ENCODE measurements at regions not wholly inside any gene's neighbourhood (a gene's known extent, or its start where the extent isn't known, plus 50 kb on each side); places are given as distances from the start of the nearest gene placed in this dataset.

GRCh38 chr6:81475646-81476045 is 276.8 kb downstream of the TENT5A start:
- no peak overlapping the region for H3K4me3 Mint-ChIP-seq (ENCODE audit: low read depth)
- intact Hi-C loops (cut with micrococcal nuclease): no loop called here
- H3K4me1 Mint-ChIP-seq (ENCODE audit: low read depth): no peaks in the 10 kb centered on the region
- H3K9me3 Mint-ChIP-seq: no peaks in the 10 kb centered on the region
- H3K36me3 Mint-ChIP-seq (ENCODE audit: low read depth): no peaks in the 10 kb centered on the region
- H3K27ac Mint-ChIP-seq: no peak overlapping the region
- H3K27me3 Mint-ChIP-seq (ENCODE audit: low read depth): no peaks in the 10 kb centered on the region
- DNase-seq (ENCODE audit: low spot score): no peak

GRCh38 chr6:81465859-81466258 is 286.6 kb downstream of the TENT5A start:
- no peak for DNase-seq (ENCODE audit: low spot score)
- Mint-ChIP-seq H3K4me3 (ENCODE audit: low read depth) (no peak overlapping the region), H3K36me3 (ENCODE audit: low read depth) (no peaks in the 10 kb centered on the region), H3K27ac (no peak overlapping the region), H3K9me3 (no peaks in the 10 kb centered on the region), H3K4me1 (ENCODE audit: low read depth) (no peaks in the 10 kb centered on the region), H3K27me3 (ENCODE audit: low read depth) (no peaks in the 10 kb centered on the region)
- intact Hi-C loops (cut with micrococcal nuclease): no loop called here

DNA sequence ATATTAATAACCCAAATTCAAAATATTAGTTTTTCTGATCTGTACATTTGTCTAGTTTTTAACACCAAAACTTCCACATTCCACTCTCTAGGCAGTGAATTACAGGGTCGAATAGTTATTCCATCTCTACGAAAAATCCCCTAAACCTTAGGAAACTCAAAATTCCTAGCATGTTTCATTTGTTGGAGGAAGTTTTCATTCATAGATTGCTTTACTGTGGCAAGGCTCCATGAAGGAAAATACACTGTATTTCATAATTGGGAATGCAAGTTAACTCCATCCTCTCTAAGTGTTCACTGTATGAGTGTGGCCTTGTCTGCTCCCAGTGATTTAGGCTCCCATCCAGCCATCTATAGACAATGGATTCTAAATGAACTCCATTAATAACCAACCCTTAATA is 296.1 kb downstream of the TENT5A start:
- H3K4me1 Mint-ChIP-seq (ENCODE audit: low read depth): no peaks in the 10 kb centered on the region
- no peak overlapping the region for H3K4me3 Mint-ChIP-seq (ENCODE audit: low read depth)
- DNase-seq (ENCODE audit: low spot score): no peak
- no peaks in the 10 kb centered on the region for H3K27me3 Mint-ChIP-seq (ENCODE audit: low read depth)
- no peak overlapping the region for H3K27ac Mint-ChIP-seq
- H3K9me3 Mint-ChIP-seq: no peaks in the 10 kb centered on the region
- no peaks in the 10 kb centered on the region for H3K36me3 Mint-ChIP-seq (ENCODE audit: low read depth)
- intact Hi-C loops (cut with micrococcal nuclease): no loop called here

DNA sequence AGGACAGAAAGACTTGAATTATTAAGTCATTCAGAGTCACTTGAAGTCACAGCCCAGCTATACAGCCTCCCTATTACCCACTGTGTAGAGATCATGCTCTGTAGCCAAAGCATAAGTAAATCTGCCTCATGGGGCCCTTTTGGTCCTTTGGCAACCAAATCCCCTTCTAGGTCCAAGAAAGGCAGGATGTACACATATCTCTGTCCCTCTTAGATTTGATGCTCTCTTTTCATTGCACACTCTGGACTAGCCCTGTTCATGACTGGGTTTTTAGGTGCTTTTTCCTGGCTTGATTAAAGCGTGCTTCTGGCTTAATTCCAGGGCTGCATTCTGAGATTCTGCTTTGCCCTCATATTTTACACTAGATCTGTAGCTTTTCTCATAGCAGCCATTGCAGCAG is 296.8 kb downstream of the TENT5A start:
- no peak overlapping the region for H3K27ac Mint-ChIP-seq

DNA sequence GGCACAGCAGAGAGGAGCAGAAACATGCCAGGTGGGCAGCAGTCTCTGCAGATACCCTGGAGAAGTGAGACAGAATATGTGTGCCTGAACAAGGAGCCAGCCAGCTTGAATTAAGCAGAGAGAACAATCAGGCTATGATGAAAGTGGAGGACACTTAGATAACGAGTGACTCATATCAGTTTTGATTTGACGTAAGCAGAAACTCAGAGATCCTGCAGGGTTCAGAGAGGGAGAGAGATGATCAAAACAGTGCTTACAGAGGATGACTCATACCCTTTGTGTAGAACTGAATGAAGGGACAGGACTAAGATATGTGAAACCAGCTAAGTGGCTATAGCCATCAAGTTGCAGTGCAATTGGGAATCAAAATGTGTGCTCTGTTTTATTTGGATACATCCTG is 300.7 kb downstream of the TENT5A start:
- H3K4me3 Mint-ChIP-seq (ENCODE audit: low read depth): no peak overlapping the region
- DNase-seq (ENCODE audit: low spot score): no peak
- H3K27me3 Mint-ChIP-seq (ENCODE audit: low read depth): no peaks in the 10 kb centered on the region
- no peak overlapping the region for H3K27ac Mint-ChIP-seq
- no peaks in the 10 kb centered on the region for H3K9me3 Mint-ChIP-seq
- intact Hi-C loops (cut with micrococcal nuclease): loop anchor here (5.0 kb wide), 1 partner anchor 301 kb away; the partner anchor contains the start of gene TENT5A
- H3K36me3 Mint-ChIP-seq (ENCODE audit: low read depth): no peaks in the 10 kb centered on the region
- H3K4me1 Mint-ChIP-seq (ENCODE audit: low read depth): no peaks in the 10 kb centered on the region

More for the DNA sequence above, 296.8 kb downstream of the TENT5A start:
- intact Hi-C loops (cut with micrococcal nuclease): no loop called here
- H3K4me1 Mint-ChIP-seq (ENCODE audit: low read depth): no peaks in the 10 kb centered on the region
- H3K9me3 Mint-ChIP-seq: no peaks in the 10 kb centered on the region
- H3K36me3 Mint-ChIP-seq (ENCODE audit: low read depth): no peaks in the 10 kb centered on the region
- H3K27me3 Mint-ChIP-seq (ENCODE audit: low read depth): no peaks in the 10 kb centered on the region
- no peak for DNase-seq (ENCODE audit: low spot score)
- no peak overlapping the region for H3K4me3 Mint-ChIP-seq (ENCODE audit: low read depth)

DNA sequence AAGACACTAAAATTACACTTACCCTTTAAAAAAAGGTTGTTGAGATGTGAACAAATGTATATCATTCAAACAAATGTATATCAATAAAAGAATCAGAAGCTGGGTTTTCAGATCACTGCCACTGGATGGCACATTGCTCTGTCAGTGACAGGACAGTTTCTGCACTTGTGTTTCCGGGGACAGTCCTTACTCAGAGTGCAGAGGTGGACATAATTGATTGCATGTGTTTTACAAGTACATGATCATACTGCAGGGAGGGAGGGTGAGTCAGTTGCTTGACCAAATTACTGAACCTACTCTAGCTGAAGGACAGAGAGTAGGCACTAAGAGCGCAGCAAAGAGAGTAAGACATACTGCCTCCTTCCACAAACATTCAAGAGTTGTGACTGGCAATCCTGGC is 302.3 kb downstream of the TENT5A start:
- intact Hi-C loops (cut with micrococcal nuclease): loop anchor here (5.0 kb wide), 1 partner anchor 302 kb away; the partner anchor contains the start of gene TENT5A

DNA sequence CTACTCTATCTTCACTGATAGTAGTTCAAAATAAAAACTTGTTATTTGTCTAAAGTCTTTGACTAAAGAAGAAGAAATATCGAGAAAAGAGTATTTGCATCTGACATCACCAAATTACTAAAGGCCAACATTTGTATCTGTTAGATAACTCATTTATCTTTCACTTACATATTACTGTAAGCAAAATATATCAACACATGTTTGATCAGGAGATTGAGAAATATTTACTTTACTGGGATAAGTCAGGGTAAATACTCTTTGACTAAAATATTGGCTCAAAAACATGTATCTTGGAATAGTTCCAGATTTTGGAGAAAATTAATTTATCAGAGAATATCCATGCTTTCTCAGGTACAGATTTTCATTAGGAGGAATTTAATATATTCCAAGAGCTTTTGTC is 306.0 kb downstream of the TENT5A start:
- Mint-ChIP-seq H3K4me1 (ENCODE audit: low read depth) (no peaks in the 10 kb centered on the region), H3K4me3 (ENCODE audit: low read depth) (no peak overlapping the region), H3K9me3 (no peaks in the 10 kb centered on the region), H3K36me3 (ENCODE audit: low read depth) (no peaks in the 10 kb centered on the region), H3K27me3 (ENCODE audit: low read depth) (no peaks in the 10 kb centered on the region), H3K27ac (no peak overlapping the region)
- intact Hi-C loops (cut with micrococcal nuclease): no loop called here
- DNase-seq (ENCODE audit: low spot score): no peak

More for the DNA sequence above, 302.3 kb downstream of the TENT5A start:
- no peak for DNase-seq (ENCODE audit: low spot score)
- Mint-ChIP-seq H3K36me3 (ENCODE audit: low read depth) (no peaks in the 10 kb centered on the region), H3K4me1 (ENCODE audit: low read depth) (no peaks in the 10 kb centered on the region), H3K4me3 (ENCODE audit: low read depth) (no peak overlapping the region), H3K27me3 (ENCODE audit: low read depth) (no peaks in the 10 kb centered on the region), H3K27ac (no peak overlapping the region), H3K9me3 (no peaks in the 10 kb centered on the region)

DNA sequence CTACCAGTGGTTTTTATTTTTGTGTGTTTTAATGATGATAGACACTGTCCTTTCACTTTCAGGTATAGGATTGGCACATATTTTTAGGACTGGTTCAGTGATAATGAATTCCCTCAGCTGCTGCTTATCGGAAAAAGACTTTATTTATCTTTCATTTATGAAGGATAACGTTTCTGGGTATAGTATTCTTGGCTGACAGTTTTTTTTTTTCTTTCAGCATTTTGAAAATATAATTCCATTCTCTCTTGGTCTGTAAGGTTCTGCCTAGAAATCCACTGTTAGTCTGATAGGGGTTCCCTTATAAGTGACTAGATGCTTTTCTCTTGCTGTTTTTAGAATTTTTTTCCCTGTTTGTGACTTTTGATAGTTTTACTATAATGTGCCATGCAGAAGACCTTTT is 313.1 kb downstream of the TENT5A start:
- no peak for DNase-seq (ENCODE audit: low spot score)
- Mint-ChIP-seq H3K4me3 (ENCODE audit: low read depth) (no peak overlapping the region), H3K4me1 (ENCODE audit: low read depth) (no peaks in the 10 kb centered on the region), H3K36me3 (ENCODE audit: low read depth) (no peaks in the 10 kb centered on the region), H3K9me3 (peaks cover 23% of the 10 kb centered on the region), H3K27me3 (ENCODE audit: low read depth) (no peaks in the 10 kb centered on the region), H3K27ac (no peak overlapping the region)
- intact Hi-C loops (cut with micrococcal nuclease): no loop called here

GRCh38 chr6:81436990-81437389 is 315.5 kb downstream of the TENT5A start:
- peaks cover 23% of the 10 kb centered on the region for H3K9me3 Mint-ChIP-seq
- no peak for DNase-seq (ENCODE audit: low spot score)
- no peaks in the 10 kb centered on the region for H3K4me1 Mint-ChIP-seq (ENCODE audit: low read depth)
- intact Hi-C loops (cut with micrococcal nuclease): no loop called here
- no peak overlapping the region for H3K4me3 Mint-ChIP-seq (ENCODE audit: low read depth)
- no peak overlapping the region for H3K27ac Mint-ChIP-seq
- no peaks in the 10 kb centered on the region for H3K27me3 Mint-ChIP-seq (ENCODE audit: low read depth)
- no peaks in the 10 kb centered on the region for H3K36me3 Mint-ChIP-seq (ENCODE audit: low read depth)

DNA sequence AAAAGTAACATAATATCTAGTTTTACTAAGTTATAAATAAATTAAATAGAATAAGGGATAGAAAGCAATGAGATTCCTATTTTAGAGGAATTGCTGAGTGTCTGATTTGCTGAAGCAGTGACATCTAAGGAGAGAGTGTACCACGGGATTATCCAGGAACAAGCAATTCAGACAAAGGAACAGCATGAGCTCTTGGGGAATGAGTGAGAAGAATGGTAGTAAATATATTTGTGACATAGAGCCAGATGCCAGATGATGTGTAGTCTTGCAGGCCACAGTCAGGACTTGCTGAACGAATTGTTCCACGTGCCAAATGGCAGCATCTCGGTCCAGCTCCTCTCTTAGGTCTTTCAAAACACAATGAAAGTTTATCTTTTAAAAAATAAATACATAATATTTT is 339.2 kb downstream of the TENT5A start:
- Mint-ChIP-seq H3K36me3 (ENCODE audit: low read depth) (no peaks in the 10 kb centered on the region), H3K4me3 (ENCODE audit: low read depth) (no peak overlapping the region), H3K27me3 (ENCODE audit: low read depth) (no peaks in the 10 kb centered on the region), H3K4me1 (ENCODE audit: low read depth) (no peaks in the 10 kb centered on the region), H3K9me3 (no peaks in the 10 kb centered on the region), H3K27ac (no peak overlapping the region)
- DNase-seq (ENCODE audit: low spot score): no peak
- intact Hi-C loops (cut with micrococcal nuclease): no loop called here

- Mint-ChIP-seq H3K4me3 (ENCODE audit: low read depth) (no peak overlapping the region), H3K27me3 (ENCODE audit: low read depth) (no peaks in the 10 kb centered on the region), H3K27ac (no peak overlapping the region), H3K9me3 (peaks cover 9% of the 10 kb centered on the region), H3K4me1 (ENCODE audit: low read depth) (no peaks in the 10 kb centered on the region), H3K36me3 (ENCODE audit: low read depth) (no peaks in the 10 kb centered on the region)
- DNase-seq (ENCODE audit: low spot score): no peak
- intact Hi-C loops (cut with micrococcal nuclease): no loop called here
These were observed 350.4 kb downstream of the TENT5A start for GRCh38 chr6:81401970-81402690.

DNA sequence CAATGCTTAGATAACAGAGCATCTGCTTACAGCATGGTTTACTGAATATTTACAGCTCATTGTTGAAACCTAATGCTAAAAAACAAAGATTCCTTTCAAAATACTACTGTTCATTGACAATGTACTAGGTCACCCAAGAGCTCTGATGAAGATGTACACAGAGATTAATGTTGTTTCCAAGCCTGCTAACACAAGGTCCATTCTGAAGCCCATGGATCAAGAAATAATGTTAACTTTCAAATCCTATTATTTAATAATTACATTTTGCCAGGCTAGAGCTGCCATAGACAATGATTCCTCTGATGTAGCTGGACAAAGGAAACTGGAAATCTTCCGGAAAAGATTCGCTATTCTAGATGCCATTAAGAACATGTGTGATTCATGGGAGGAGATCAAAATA is 355.6 kb downstream of the TENT5A start:
- Mint-ChIP-seq H3K4me1 (ENCODE audit: low read depth) (no peaks in the 10 kb centered on the region), H3K4me3 (ENCODE audit: low read depth) (no peak overlapping the region), H3K27me3 (ENCODE audit: low read depth) (no peaks in the 10 kb centered on the region), H3K36me3 (ENCODE audit: low read depth) (no peaks in the 10 kb centered on the region), H3K9me3 (peaks cover 13% of the 10 kb centered on the region), H3K27ac (no peak overlapping the region)
- intact Hi-C loops (cut with micrococcal nuclease): no loop called here
- DNase-seq (ENCODE audit: low spot score): no peak

- peaks cover 8% of the 10 kb centered on the region for H3K9me3 Mint-ChIP-seq
- H3K36me3 Mint-ChIP-seq (ENCODE audit: low read depth): no peaks in the 10 kb centered on the region
- H3K4me1 Mint-ChIP-seq (ENCODE audit: low read depth): no peaks in the 10 kb centered on the region
- DNase-seq (ENCODE audit: low spot score): no peak
- H3K27ac Mint-ChIP-seq: no peak overlapping the region
- intact Hi-C loops (cut with micrococcal nuclease): no loop called here
- H3K4me3 Mint-ChIP-seq (ENCODE audit: low read depth): no peak overlapping the region
- H3K27me3 Mint-ChIP-seq (ENCODE audit: low read depth): no peaks in the 10 kb centered on the region
These were observed 365.3 kb downstream of the TENT5A start for GRCh38 chr6:81387163-81387562.

DNA sequence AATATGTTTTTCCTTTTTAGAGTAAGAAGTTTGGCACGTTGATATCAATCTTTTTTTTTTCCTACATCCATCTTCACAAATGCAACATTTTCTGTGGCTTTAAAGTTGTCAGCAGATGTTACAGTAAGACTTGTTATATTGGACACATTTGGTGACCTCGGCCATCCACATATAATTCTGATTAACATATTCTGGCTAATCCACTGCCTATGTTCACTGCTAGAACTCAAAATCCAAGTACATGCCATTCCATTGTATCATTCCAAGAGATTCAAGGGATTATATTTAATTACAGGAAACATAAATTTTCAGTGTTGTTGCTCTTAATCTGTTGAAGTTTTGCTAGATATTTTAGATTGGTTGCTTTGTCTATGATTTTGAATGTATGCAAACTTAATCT is 367.6 kb downstream of the TENT5A start:
- Mint-ChIP-seq H3K4me3 (ENCODE audit: low read depth) (no peak overlapping the region), H3K9me3 (no peaks in the 10 kb centered on the region), H3K4me1 (ENCODE audit: low read depth) (no peaks in the 10 kb centered on the region), H3K27ac (no peak overlapping the region), H3K36me3 (ENCODE audit: low read depth) (no peaks in the 10 kb centered on the region), H3K27me3 (ENCODE audit: low read depth) (no peaks in the 10 kb centered on the region)
- DNase-seq (ENCODE audit: low spot score): no peak
- intact Hi-C loops (cut with micrococcal nuclease): no loop called here
